HUES6 (cell line): ENCODE measurements at regions not wholly inside any gene's neighbourhood (a gene's known extent, or its start where the extent isn't known, plus 50 kb on each side); places are given as distances from the start of the nearest gene placed in this dataset.
"Not testable (repeated sequence)": the region's sequence is repeated elsewhere in the genome, so short reads cannot be mapped to it uniquely, and the experiment has no call there.

Source experiments
- H3K27ac ChIP-seq: 2 replicates; pipeline ENCODE4 v1.7.0; 2013; ENCODE audit warnings: low read depth, mild to moderate bottlenecking, low read length, inconsistent platforms
- H3K27me3 ChIP-seq: 2 replicates; pipeline ENCODE4 v1.6.1; 2013; ENCODE audit warnings: low read length; ENCODE audit not compliant: control insufficient read depth, insufficient read depth
- H3K36me3 ChIP-seq: 2 replicates; pipeline ENCODE4 v1.6.1; 2013; ENCODE audit warnings: low read length; ENCODE audit not compliant: control insufficient read depth, insufficient read depth
- H3K4me1 ChIP-seq: 2 replicates; pipeline ENCODE4 v1.6.1; 2013; ENCODE audit warnings: low read length; ENCODE audit not compliant: control insufficient read depth, insufficient read depth
- H3K4me3 ChIP-seq: 2 replicates; pipeline ENCODE4 v1.5.1; 2013; ENCODE audit warnings: low read depth, low read length
- H3K9ac ChIP-seq: one replicate; pipeline ENCODE4 v1.6.1; 2013; ENCODE audit warnings: mild to moderate bottlenecking, low read length
- H3K9me3 ChIP-seq: 2 replicates; pipeline ENCODE4 v1.6.1; 2013; ENCODE audit warnings: low read depth, low read length; ENCODE audit not compliant: control insufficient read depth, insufficient read depth

GRCh38 chr9:31032206-31032605 is 1352.2 kb upstream of the ACO1 start:
- Histone ChIP-seq H3K27ac (no peak overlapping the region), H3K27me3 (no peaks in the 10 kb centered on the region), H3K4me3 (no peak overlapping the region), H3K36me3 (no peaks in the 10 kb centered on the region), H3K9ac (no peak overlapping the region), H3K9me3 (no peaks in the 10 kb centered on the region), H3K4me1 (peaks cover 33% of the 10 kb centered on the region)

GRCh38 chr9:31034311-31034710 is 1350.1 kb upstream of the ACO1 start:
- H3K36me3 ChIP-seq = no peaks in the 10 kb centered on the region
- H3K4me3 ChIP-seq = no peak overlapping the region
- H3K9me3 ChIP-seq = no peaks in the 10 kb centered on the region
- H3K27ac ChIP-seq = no peak overlapping the region
- H3K9ac ChIP-seq = no peak overlapping the region
- peaks cover 33% of the 10 kb centered on the region for H3K4me1 ChIP-seq
- H3K27me3 ChIP-seq = no peaks in the 10 kb centered on the region

- H3K4me1 ChIP-seq = no peaks in the 10 kb centered on the region
- no peak overlapping the region for H3K9ac ChIP-seq
- no peak overlapping the region for H3K27ac ChIP-seq
- no peaks in the 10 kb centered on the region for H3K9me3 ChIP-seq
- no peaks in the 10 kb centered on the region for H3K27me3 ChIP-seq
- no peak overlapping the region for H3K4me3 ChIP-seq
- H3K36me3 ChIP-seq = no peaks in the 10 kb centered on the region
Observed at GRCh38 chr9:31040564-31040963, 1343.9 kb upstream of the ACO1 start.

GRCh38 chr9:31045810-31046209 is 1338.6 kb upstream of the ACO1 start:
- no peaks in the 10 kb centered on the region for H3K9me3 ChIP-seq
- no peak overlapping the region for H3K9ac ChIP-seq
- H3K36me3 ChIP-seq = no peaks in the 10 kb centered on the region
- no peaks in the 10 kb centered on the region for H3K27me3 ChIP-seq
- no peak overlapping the region for H3K27ac ChIP-seq
- no peaks in the 10 kb centered on the region for H3K4me1 ChIP-seq
- H3K4me3 ChIP-seq = no peak overlapping the region

- H3K9me3 ChIP-seq, H3K4me3 ChIP-seq, H3K27ac ChIP-seq, H3K27me3 ChIP-seq, H3K36me3 ChIP-seq, H3K9ac ChIP-seq, H3K4me1 ChIP-seq: not testable (repeated sequence)
Observed at GRCh38 chr9:31061592-31061991, 1322.9 kb upstream of the ACO1 start.

GRCh38 chr9:31065691-31066090 is 1318.8 kb upstream of the ACO1 start:
- peaks cover 4% of the 10 kb centered on the region; the same call in 1 of the 2 replicates for H3K9me3 ChIP-seq
- H3K4me1 ChIP-seq = no peaks in the 10 kb centered on the region
- no peaks in the 10 kb centered on the region for H3K27me3 ChIP-seq
- no peak overlapping the region for H3K27ac ChIP-seq
- no peak overlapping the region for H3K9ac ChIP-seq
- no peak overlapping the region for H3K4me3 ChIP-seq
- no peaks in the 10 kb centered on the region for H3K36me3 ChIP-seq

GRCh38 chr9:31067418-31067817 is 1317.0 kb upstream of the ACO1 start:
- Histone ChIP-seq H3K4me1 (no peaks in the 10 kb centered on the region), H3K9ac (no peak overlapping the region), H3K4me3 (no peak overlapping the region), H3K27me3 (no peaks in the 10 kb centered on the region), H3K27ac (no peak overlapping the region), H3K9me3 (no peaks in the 10 kb centered on the region), H3K36me3 (no peaks in the 10 kb centered on the region)

- H3K4me3 ChIP-seq = no peak overlapping the region
Observed at GRCh38 chr9:31071606-31072286, 1312.7 kb upstream of the ACO1 start.

GRCh38 chr9:31078175-31078574 is 1306.3 kb upstream of the ACO1 start:
- H3K27me3 ChIP-seq = no peaks in the 10 kb centered on the region
- H3K9ac ChIP-seq = no peak overlapping the region

More at GRCh38 chr9:31071606-31072286, 1312.7 kb upstream of the ACO1 start:
- Histone ChIP-seq H3K27me3 (no peaks in the 10 kb centered on the region), H3K36me3 (no peaks in the 10 kb centered on the region), H3K27ac (no peak overlapping the region), H3K4me1 (no peaks in the 10 kb centered on the region), H3K9ac (no peak overlapping the region), H3K9me3 (no peaks in the 10 kb centered on the region)

GRCh38 chr9:31084350-31084749 is 1300.1 kb upstream of the ACO1 start:
- Histone ChIP-seq H3K4me3 (no peak overlapping the region), H3K36me3 (no peaks in the 10 kb centered on the region), H3K9ac (no peak overlapping the region), H3K27ac (no peak overlapping the region), H3K27me3 (no peaks in the 10 kb centered on the region), H3K4me1 (peaks cover 4% of the 10 kb centered on the region; the same call in 1 of the 2 replicates), H3K9me3 (no peaks in the 10 kb centered on the region)

More at GRCh38 chr9:31078175-31078574, 1306.3 kb upstream of the ACO1 start:
- H3K9me3 ChIP-seq = no peaks in the 10 kb centered on the region
- H3K4me3 ChIP-seq = no peak overlapping the region
- no peaks in the 10 kb centered on the region for H3K4me1 ChIP-seq
- H3K36me3 ChIP-seq = no peaks in the 10 kb centered on the region
- H3K27ac ChIP-seq = no peak overlapping the region

- Histone ChIP-seq H3K36me3 (no peaks in the 10 kb centered on the region), H3K4me3 (no peak overlapping the region), H3K4me1 (peaks cover 4% of the 10 kb centered on the region; the same call in 1 of the 2 replicates), H3K9me3 (no peaks in the 10 kb centered on the region), H3K27ac (no peak overlapping the region), H3K9ac (no peak overlapping the region), H3K27me3 (no peaks in the 10 kb centered on the region)
Observed at GRCh38 chr9:31089549-31090221, 1294.8 kb upstream of the ACO1 start.
